Endothelial cell of umbilical vein (primary cell): ENCODE measurements at regions not wholly inside any gene's neighbourhood (a gene's known extent, or its start where the extent isn't known, plus 50 kb on each side); places are given as distances from the start of the nearest gene placed in this dataset.
"Not testable (repeated sequence)": the region's sequence is repeated elsewhere in the genome, so short reads cannot be mapped to it uniquely, and the experiment has no call there.

Experiments used
- CTCF ChIP-seq, 2 donors: IDR thresholded peaks; 1 replicate in 1 of 2; 2 replicates in 1 of 2; pipeline ENCODE4 v1.5.1; 2011; ENCODE audit warnings: low read length in 2 of 2, mild to moderate bottlenecking in 2 of 2, moderate library complexity in 2 of 2, control low read depth in 1 of 2, inconsistent platforms in 1 of 2, low read depth in 1 of 2; ENCODE audit not compliant: insufficient read depth in 1 of 2; ENCODE audit errors: extremely low read depth in 1 of 2
- FOS ChIP-seq: IDR thresholded peaks from 2 replicates; pipeline ENCODE4 v1.6.1; 2011; ENCODE audit warnings: mild to moderate bottlenecking, low read length, moderate library complexity, borderline replicate concordance; ENCODE audit not compliant: insufficient read depth
- GATA2 ChIP-seq: IDR thresholded peaks from 2 replicates; pipeline ENCODE4 v1.7.0; 2011; ENCODE audit warnings: low read depth, mild to moderate bottlenecking, moderate library complexity, mixed read lengths, low read length; ENCODE audit not compliant: insufficient read length, insufficient read depth
- POLR2A ChIP-seq: IDR thresholded peaks from 2 replicates; pipeline ENCODE4 v1.6.1; 2012; ENCODE audit warnings: low read depth, mild to moderate bottlenecking, control low read depth, low read length

- not testable (repeated sequence) for TF ChIP-seq CTCF (IDR thresholded peaks at IDR 0.05; ENCODE audit: extremely low read depth in 1 of 2, insufficient read depth in 1 of 2, low read depth in 1 of 2, low read length in 2 of 2); FOS; POLR2A; GATA2
Measured at GRCh38 chr4:3929431-3929830, 163.2 kb downstream of the ADRA2C start.
